Hepatocyte (in vitro differentiated cells): ENCODE measurements at regions not wholly inside any gene's neighbourhood (a gene's known extent, or its start where the extent isn't known, plus 50 kb on each side); places are given as distances from the start of the nearest gene placed in this dataset.

Source experiments
- DNase-seq: peaks from one replicate; pipeline ENCODE4 v3.0.0-alpha.2; 2016; ENCODE audit warnings: low spot score
- H2AFZ ChIP-seq: fragments of 200-600 bp; sonication (generic); 2 replicates; pipeline ENCODE4 v1.6.0; 2016; ENCODE audit warnings: antibody characterized with exemption, mild to moderate bottlenecking
- H3K27ac ChIP-seq: fragments of 200-600 bp; sonication (generic); 2 replicates; pipeline ENCODE4 v1.5.1; 2016; ENCODE audit warnings: mild to moderate bottlenecking
- H3K27me3 ChIP-seq: fragments of 200-600 bp; sonication (generic); 2 replicates; pipeline ENCODE4 v1.6.1; 2016
- H3K36me3 ChIP-seq: fragments of 200-600 bp; sonication (generic); replicated peaks from 2 replicates; pipeline ENCODE4 v1.5.1; 2016; ENCODE audit warnings: low read depth; ENCODE audit not compliant: insufficient read depth
- H3K4me1 ChIP-seq: fragments of 200-600 bp; sonication (generic); 2 replicates; pipeline ENCODE4 v1.5.1; 2016; ENCODE audit warnings: mild to moderate bottlenecking, moderate library complexity; ENCODE audit not compliant: insufficient read depth
- H3K4me2 ChIP-seq: fragments of 200-600 bp; sonication (generic); 2 replicates; pipeline ENCODE4 v1.6.0; 2016
- H3K4me3 ChIP-seq: fragments of 200-600 bp; sonication (generic); 2 replicates; pipeline ENCODE4 v1.5.1; 2016; ENCODE audit warnings: mild to moderate bottlenecking
- H3K79me2 ChIP-seq: fragments of 200-600 bp; sonication (generic); 2 replicates; pipeline ENCODE4 v1.6.0; 2017; ENCODE audit warnings: mild to moderate bottlenecking
- H3K9me2 ChIP-seq: fragments of 200-600 bp; sonication (generic); replicated peaks from 2 replicates; pipeline ENCODE4 v1.6.0; 2017; ENCODE audit warnings: mild to moderate bottlenecking; ENCODE audit not compliant: insufficient read depth
- H3K9me3 ChIP-seq: fragments of 200-600 bp; sonication (generic); 2 replicates; pipeline ENCODE4 v1.5.1; 2016; ENCODE audit warnings: low read depth, mild to moderate bottlenecking
- H4K20me1 ChIP-seq: fragments of 200-600 bp; sonication (generic); 2 replicates; pipeline ENCODE4 v1.6.0; 2016; ENCODE audit warnings: mild to moderate bottlenecking; ENCODE audit not compliant: insufficient read depth, poor library complexity, severe bottlenecking
- CTCF ChIP-seq: fragments of 200-600 bp; sonication (generic); IDR thresholded peaks from 2 replicates; pipeline ENCODE4 v1.5.1; 2016; ENCODE audit warnings: antibody characterized with exemption, mild to moderate bottlenecking; ENCODE audit not compliant: poor library complexity
- EZH2 ChIP-seq: fragments of 200-600 bp; sonication (generic); IDR thresholded peaks from 2 replicates; pipeline ENCODE4 v1.6.1; 2016; ENCODE audit warnings: antibody characterized with exemption, mild to moderate bottlenecking, borderline replicate concordance
- EZH2phosphoT487 ChIP-seq: fragments of 200-600 bp; sonication (generic); IDR thresholded peaks from one replicate; pipeline ENCODE4 v1.6.1; 2018; ENCODE audit warnings: antibody characterized with exemption, mild to moderate bottlenecking, low read depth, moderate library complexity; ENCODE audit not compliant: unreplicated experiment, severe bottlenecking
- WGBS: methylation state at CpG from one replicate; pipeline ENCODE4 v1.1.6; 2016; ENCODE audit warnings: low lambda C conversion rate; ENCODE audit errors: missing lambda C conversion rate; 5-methylcytosine and 5-hydroxymethylcytosine counted together

- no peak for TF ChIP-seq CTCF
- no peak for TF ChIP-seq EZH2phosphoT487
- no peak for TF ChIP-seq EZH2
- Histone ChIP-seq H3K4me2 (no peak overlapping the region), H3K9me3 (no peaks in the 10 kb centered on the region), H3K27ac (no peak overlapping the region), H2AFZ (no peak overlapping the region), H3K4me1 (no peaks in the 10 kb centered on the region), H3K79me2 (no peaks in the 10 kb centered on the region), H4K20me1 (no peaks in the 10 kb centered on the region), H3K9me2 (no peaks in the 10 kb centered on the region), H3K4me3 (no peak overlapping the region), H3K27me3 (no peaks in the 10 kb centered on the region), H3K36me3 (no peaks in the 10 kb centered on the region)
- no peak for DNase-seq
- WGBS: 39% methylated on average over 2 of the region's 2 CpGs
These were observed 311.0 kb upstream of the RGS17 start for GRCh38 chr6:153442096-153442495.

- no peak for DNase-seq
- Histone ChIP-seq H3K27me3 (no peaks in the 10 kb centered on the region), H3K4me1 (no peaks in the 10 kb centered on the region), H3K9me3 (no peaks in the 10 kb centered on the region), H3K4me3 (no peak overlapping the region), H3K79me2 (no peaks in the 10 kb centered on the region), H3K36me3 (no peaks in the 10 kb centered on the region), H4K20me1 (no peaks in the 10 kb centered on the region), H2AFZ (no peak overlapping the region), H3K27ac (no peak overlapping the region), H3K4me2 (no peak overlapping the region), H3K9me2 (no peaks in the 10 kb centered on the region)
- no peak for TF ChIP-seq EZH2
- no peak for TF ChIP-seq EZH2phosphoT487
- WGBS: 18% methylated on average over 3 of the region's 3 CpGs
These were observed 306.1 kb upstream of the RGS17 start for GRCh38 chr6:153437193-153437592.

DNA sequence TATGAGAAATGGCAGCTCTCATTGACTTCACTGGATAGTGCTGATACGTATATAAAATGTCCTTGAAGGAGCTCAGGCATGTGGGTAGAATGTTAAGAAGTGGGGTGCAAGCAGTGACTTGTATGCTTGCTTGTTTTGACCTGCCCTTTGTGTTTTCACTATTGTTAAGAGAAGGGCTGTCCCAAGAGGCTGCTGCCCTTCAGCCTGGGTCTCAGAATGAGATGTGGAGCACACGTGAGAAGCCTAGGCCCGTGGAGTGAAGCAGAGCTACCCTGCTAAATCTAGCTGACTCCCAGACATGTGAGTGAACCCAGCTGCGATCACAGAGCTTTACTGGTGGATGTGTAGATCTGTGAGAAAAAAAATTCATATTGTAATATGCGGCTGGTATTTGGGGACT, 305.3 kb upstream of the RGS17 start:
- no peaks in the 10 kb centered on the region for H3K27me3 ChIP-seq
- H3K4me1 ChIP-seq: no peaks in the 10 kb centered on the region
- no peaks in the 10 kb centered on the region for H3K9me3 ChIP-seq
- H3K27ac ChIP-seq: no peak overlapping the region
- H3K4me3 ChIP-seq: no peak overlapping the region
- H4K20me1 ChIP-seq: no peaks in the 10 kb centered on the region
- TF ChIP-seq CTCF: no peak
- no peak for TF ChIP-seq EZH2phosphoT487
- TF ChIP-seq EZH2: no peak
- no peaks in the 10 kb centered on the region for H3K79me2 ChIP-seq
- 79% methylated on average over 5 of the region's 5 CpGs for WGBS
- no peak overlapping the region for H3K4me2 ChIP-seq
- DNase-seq: no peak
- H3K9me2 ChIP-seq: no peaks in the 10 kb centered on the region
- H2AFZ ChIP-seq: no peak overlapping the region
- H3K36me3 ChIP-seq: no peaks in the 10 kb centered on the region

DNA sequence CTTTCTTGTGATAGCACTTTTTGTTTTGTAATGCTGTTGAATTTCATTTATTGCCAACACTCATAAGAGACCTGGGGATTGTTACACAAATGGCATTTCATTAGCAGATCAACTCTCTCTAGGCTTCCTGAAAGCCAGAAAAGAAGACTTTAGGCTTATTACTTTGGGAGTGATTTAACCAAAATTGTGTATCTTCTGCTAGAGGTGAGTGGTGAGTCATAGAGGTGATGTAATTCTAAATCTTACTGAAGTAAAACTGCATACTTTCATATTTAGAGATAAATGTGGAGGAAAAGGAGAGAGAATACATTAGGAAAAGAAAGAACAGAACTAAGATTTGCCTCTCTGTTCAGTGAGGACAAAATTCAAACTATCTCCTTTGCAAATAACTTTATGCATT, 304.7 kb upstream of the RGS17 start:
- H2AFZ ChIP-seq: no peak overlapping the region
- H3K79me2 ChIP-seq: no peaks in the 10 kb centered on the region
- no peak overlapping the region for H3K4me2 ChIP-seq
- TF ChIP-seq CTCF (no peak), EZH2 (no peak), EZH2phosphoT487 (no peak)
- H4K20me1 ChIP-seq: no peaks in the 10 kb centered on the region
- H3K27ac ChIP-seq: no peak overlapping the region
- no peaks in the 10 kb centered on the region for H3K4me1 ChIP-seq
- H3K9me2 ChIP-seq: no peaks in the 10 kb centered on the region
- no peak overlapping the region for H3K4me3 ChIP-seq
- H3K27me3 ChIP-seq: no peaks in the 10 kb centered on the region
- no peak for DNase-seq
- H3K9me3 ChIP-seq: no peaks in the 10 kb centered on the region
- no peaks in the 10 kb centered on the region for H3K36me3 ChIP-seq
